ENCODE measurements at regions not wholly inside any gene's neighbourhood (a gene's known extent, or its start where the extent isn't known, plus 50 kb on each side); places are given as distances from the start of the nearest gene placed in this dataset.
"Not testable (repeated sequence)": the region's sequence is repeated elsewhere in the genome, so short reads cannot be mapped to it uniquely, and the experiment has no call there.

- DNase-seq (ENCODE audit: low read depth), result no peak
These were observed 92.5 kb downstream of the MMUT start for GRCh38 chr6:49370518-49370917.

- DNase-seq (ENCODE audit: low read depth), result no peak
These were observed 96.5 kb downstream of the MMUT start for GRCh38 chr6:49366539-49366938.

- DNase-seq (ENCODE audit: low read depth), result no peak
These were observed 114.5 kb downstream of the MMUT start for GRCh38 chr6:49348561-49348960.

GRCh38 chr6:49342410-49342809 is 120.6 kb downstream of the MMUT start:
- no peak for DNase-seq (ENCODE audit: low read depth)

- DNase-seq (ENCODE audit: low read depth), result no peak
These were observed 121.2 kb downstream of the MMUT start for GRCh38 chr6:49341869-49342268.

GRCh38 chr6:49339096-49339495 is 124.0 kb downstream of the MMUT start:
- DNase-seq (ENCODE audit: low read depth), result no peak

GRCh38 chr6:49336514-49337131 is 126.4 kb downstream of the MMUT start:
- no peak for DNase-seq (ENCODE audit: low read depth)

DNA sequence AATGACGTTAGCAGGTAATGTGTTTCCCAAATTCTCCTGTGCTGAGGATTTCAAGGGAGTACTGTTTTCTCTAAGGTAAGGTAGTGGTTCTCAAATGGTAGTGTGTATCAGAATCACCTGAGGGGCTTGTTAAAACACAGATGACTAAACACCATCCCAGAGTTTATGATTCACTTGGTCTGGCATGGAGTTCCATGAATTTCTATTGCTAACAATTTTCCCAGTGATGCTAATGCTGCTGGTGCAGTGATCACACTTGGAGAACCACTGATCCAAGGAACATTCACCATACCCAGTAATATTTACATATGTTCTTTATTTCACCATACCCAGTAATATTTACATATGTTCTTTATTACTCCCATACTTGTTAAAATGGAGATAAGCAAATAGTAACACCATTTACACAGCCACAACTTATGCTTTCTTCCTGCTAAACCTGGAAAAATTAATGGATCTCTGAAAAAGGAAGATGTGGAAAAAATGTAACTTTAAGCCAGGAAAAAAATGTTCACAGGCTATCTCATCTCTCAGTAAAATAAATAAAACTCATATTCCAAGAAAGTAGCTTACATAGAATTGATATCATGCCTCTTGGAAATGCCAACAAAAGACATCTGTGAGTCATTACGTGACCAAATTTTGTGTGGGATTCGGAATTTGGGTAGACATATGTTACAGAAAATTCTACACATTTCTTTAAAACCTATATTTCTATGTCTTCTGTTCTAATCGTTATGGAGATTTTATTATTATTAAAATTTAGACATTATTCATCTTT is 129.5 kb downstream of the MMUT start:
- no peak for DNase-seq (ENCODE audit: low read depth)

DNA sequence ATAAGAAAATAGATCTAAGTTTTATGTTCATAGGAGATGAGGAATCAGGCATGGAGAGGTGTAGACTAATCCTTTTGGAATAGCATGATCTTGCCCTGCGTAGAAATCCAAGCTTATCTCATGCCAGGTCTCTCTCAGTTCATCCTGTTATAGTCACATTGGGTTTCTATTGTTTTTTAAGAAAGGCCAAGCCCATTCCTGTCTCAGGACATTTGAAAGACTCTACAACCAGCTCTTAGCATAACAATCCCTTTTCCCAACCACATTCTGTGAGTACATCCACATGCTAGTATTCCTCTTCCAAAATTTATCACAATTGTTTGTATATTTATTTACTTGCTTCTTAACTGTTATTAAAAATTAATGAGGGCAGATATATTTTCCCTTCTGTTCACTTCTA is 130.3 kb downstream of the MMUT start:
- DNase-seq (ENCODE audit: low read depth), result no peak

GRCh38 chr6:49329186-49329585 is 133.9 kb downstream of the MMUT start:
- no peak for DNase-seq (ENCODE audit: low read depth)

GRCh38 chr6:49328051-49328744 is 134.9 kb downstream of the MMUT start:
- DNase-seq (ENCODE audit: low read depth), result no peak

GRCh38 chr6:49327571-49327970 is 135.5 kb downstream of the MMUT start:
- DNase-seq (ENCODE audit: low read depth), result no peak

DNA sequence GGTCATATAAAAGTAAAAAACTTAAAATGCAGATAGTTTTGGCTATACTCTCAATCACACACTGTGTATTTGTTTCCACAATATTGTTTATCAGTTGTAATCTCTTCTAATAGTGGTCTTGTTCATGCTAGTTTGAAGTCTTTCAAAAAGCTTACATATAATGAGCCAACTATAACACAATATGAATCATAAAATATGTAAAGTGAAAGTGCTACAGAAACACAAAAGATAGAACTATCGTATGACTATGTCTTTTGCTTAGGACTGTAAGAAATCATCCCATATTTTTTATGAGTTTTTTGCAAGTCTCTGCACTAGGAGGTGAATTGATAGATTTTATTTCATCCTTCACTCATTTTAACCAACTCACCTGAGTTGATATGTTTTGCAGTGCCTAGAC is 136.0 kb downstream of the MMUT start:
- no peak for DNase-seq (ENCODE audit: low read depth)

DNA sequence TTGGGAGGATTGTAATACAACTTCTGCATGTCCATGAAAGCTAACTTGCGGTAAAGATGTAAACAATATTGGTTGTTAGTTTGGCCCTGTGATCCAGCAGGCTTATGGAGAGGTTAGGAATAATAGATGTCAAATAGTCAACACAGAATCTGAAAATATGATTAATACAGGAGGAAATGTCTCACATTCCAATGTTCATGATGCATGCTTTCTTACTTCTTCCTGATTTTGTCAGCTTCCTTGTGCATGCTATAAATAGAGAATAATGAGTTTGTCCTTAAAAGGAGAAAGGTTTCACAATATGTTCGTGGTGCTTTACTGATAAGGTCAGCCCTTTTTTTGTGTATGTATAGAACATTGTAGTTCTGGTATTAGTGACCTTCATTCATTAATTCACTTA is 136.7 kb downstream of the MMUT start:
- DNase-seq (ENCODE audit: low read depth), result peak; percentile 61

GRCh38 chr6:49325891-49326290 is 137.2 kb downstream of the MMUT start:
- peak; percentile 5 for DNase-seq (ENCODE audit: low read depth)

GRCh38 chr6:49322861-49323260 is 140.2 kb downstream of the MMUT start:
- DNase-seq (ENCODE audit: low read depth), result no peak

DNA sequence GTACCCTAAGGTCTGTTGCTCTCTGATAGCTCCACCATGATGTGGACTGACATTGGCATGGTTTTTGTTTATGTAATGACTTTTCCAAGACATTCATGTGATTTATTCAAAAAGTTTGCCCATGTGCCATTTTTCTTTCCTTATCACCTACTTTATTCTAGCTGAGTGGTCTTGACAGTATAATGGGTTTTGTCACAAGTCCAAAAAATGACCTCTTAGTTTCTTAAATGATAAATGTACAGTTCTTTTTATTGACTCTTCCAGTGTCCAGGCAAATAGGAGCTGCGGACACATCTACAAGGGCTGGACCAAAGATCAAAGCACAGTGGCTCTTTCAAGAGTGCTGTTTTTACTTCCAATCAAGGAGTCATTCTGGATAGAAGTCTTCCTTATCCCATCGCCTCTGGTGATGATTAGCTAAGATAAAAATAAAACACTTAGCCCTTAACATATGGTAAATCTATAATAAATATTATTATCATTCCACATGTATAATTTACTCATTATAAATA is 141.4 kb downstream of the MMUT start:
- DNase-seq (ENCODE audit: low read depth), result no peak

DNA sequence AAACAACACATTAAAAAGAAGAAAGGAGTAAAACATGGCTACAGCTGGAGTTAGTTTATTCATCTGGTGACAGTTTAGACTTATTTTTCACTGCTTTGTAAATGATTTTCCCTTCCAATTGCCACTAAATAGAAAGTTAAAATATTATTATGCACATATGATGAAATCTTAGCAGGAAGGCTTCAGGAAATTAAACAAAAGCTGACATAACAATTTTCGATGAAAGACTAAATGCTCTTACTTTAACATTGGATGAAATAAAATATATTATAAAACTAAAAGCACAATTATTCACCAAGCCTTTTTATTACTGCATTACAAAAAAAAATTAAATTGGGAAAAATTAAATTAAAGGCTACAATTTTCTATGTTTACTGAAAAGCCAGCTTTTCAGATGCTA is 158.0 kb downstream of the MMUT start:
- DNase-seq (ENCODE audit: low read depth), result no peak

- not testable (repeated sequence) for DNase-seq (ENCODE audit: low read depth)
These were observed 158.7 kb downstream of the MMUT start for GRCh38 chr6:49304393-49304792.

- no peak for DNase-seq (ENCODE audit: low read depth)
These were observed 162.1 kb downstream of the MMUT start for GRCh38 chr6:49300911-49301310.

- no peak for DNase-seq (ENCODE audit: low read depth)
These were observed 162.6 kb downstream of the MMUT start for GRCh38 chr6:49300443-49300842.

DNA sequence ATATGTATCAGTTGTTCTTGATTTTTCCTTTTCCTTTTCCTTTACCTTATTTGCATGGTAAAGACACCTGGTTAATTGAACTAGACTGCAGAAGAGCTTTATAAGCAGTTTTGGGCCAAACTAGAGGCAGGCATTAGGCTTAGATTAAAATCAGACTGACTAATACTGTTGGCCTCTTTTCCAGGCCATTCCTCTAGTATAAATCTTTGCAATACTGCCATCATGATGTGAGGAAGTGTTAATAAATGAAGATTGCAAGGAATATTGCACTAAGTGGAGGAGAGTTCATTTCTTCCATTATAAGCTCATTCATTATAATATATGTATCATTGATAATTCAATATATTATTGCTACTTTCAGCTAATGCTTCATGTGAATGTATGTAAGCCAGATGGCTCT is 163.8 kb downstream of the MMUT start:
- peak; percentile 7 for DNase-seq (ENCODE audit: low read depth)

- no peak for DNase-seq (ENCODE audit: low read depth)
These were observed 178.9 kb downstream of the MMUT start for GRCh38 chr6:49284180-49284579.

Data from HS-27A (cell line).